Heart right ventricle (tissue), 16 donors: ENCODE measurements at regions not wholly inside any gene's neighbourhood (a gene's known extent, or its start where the extent isn't known, plus 50 kb on each side); places are given as distances from the start of the nearest gene placed in this dataset.

ENCODE experiments used
- ATAC-seq, 8 donors: fragments of 200-7000 bp; cut with Tn5 transposase; one replicate each; pipeline ENCODE4 v1.9.1; 2020; ENCODE audit warnings: mild to moderate bottlenecking in 8 of 8, moderate library complexity in 8 of 8, moderate number of reproducible peaks in 1 of 8
- DNase-seq, 2 donors: peaks; one replicate each; pipeline ENCODE4 v3.0.0-alpha.2; 2020
- H3K27ac ChIP-seq, 10 donors: fragments of 200-600 bp; sonication (generic) in 2 of 10; one replicate each; pipeline versions ENCODE4 v1.5.0 to v1.8.0; 2020 to 2022; ENCODE audit warnings: mild to moderate bottlenecking in 3 of 10
- H3K27me3 ChIP-seq, 7 donors: fragments of 200-600 bp; one replicate each; pipeline ENCODE4 v1.8.0; 2021 to 2022; ENCODE audit warnings: mild to moderate bottlenecking in 2 of 7
- H3K36me3 ChIP-seq, 9 donors: fragments of 200-600 bp; sonication (generic) in 1 of 9; one replicate each; pipeline versions ENCODE4 v1.5.0 to v1.8.0; 2020 to 2022; ENCODE audit warnings: mild to moderate bottlenecking in 2 of 9
- H3K4me1 ChIP-seq, 9 donors: fragments of 200-600 bp; sonication (generic) in 1 of 9; one replicate each; pipeline versions ENCODE4 v1.5.0 to v1.8.0; 2020 to 2022; ENCODE audit warnings: mild to moderate bottlenecking in 4 of 9
- H3K4me3 ChIP-seq, 10 donors: fragments of 200-600 bp; sonication (generic) in 2 of 10; one replicate each; pipeline versions ENCODE4 v1.5.0 to v1.8.0; 2020 to 2022; ENCODE audit warnings: mild to moderate bottlenecking in 7 of 10, moderate library complexity in 2 of 10
- H3K9me3 ChIP-seq, 11 donors: fragments of 200-600 bp in 10 of 11; sonication (generic) in 2 of 11; one replicate each; pipeline versions ENCODE4 v1.5.0 to v1.8.0; 2013 to 2022; ENCODE audit warnings: mild to moderate bottlenecking in 2 of 11, control low read depth in 1 of 11, moderate library complexity in 1 of 11
- CTCF ChIP-seq, 9 donors: fragments of 200-600 bp; sonication (generic) in 2 of 9; IDR thresholded peaks; one replicate each; pipeline versions ENCODE4 v1.5.0 to v1.8.0; 2021 to 2022; ENCODE audit warnings: antibody characterized with exemption in 9 of 9, mild to moderate bottlenecking in 5 of 9, moderate library complexity in 1 of 9
- WGBS, 2 donors: extraction: QIAGEN DNeasy Blood & Tissue Kit; methylation state at CpG; one replicate each; pipeline ENCODE4 v1.1.7; 2013; ENCODE audit warnings: inconsistent platforms in 1 of 2; 5-methylcytosine and 5-hydroxymethylcytosine counted together
- intact Hi-C, 10 donors: fragments of 100-400 bp; cut with DNase I; formaldehyde crosslinking; loops; one replicate each; pipeline versions ENCODE4 v1.11.1 to v1.14.2; 2022
- donor health status: Arrhythmogenic right ventricular cardiomyopathy.
- donor health status: ischemic (EF 13 %, LVEDD 7.1; RV severe dilation, severe dysfunction).
- donor health status: healthy with polysubstance abuse.
- donor health status: DM: no; HTN: yes; CAD: no.
- donor health status: DM: no; HTN: no; CAD: no.
- donor health status: ischemic (EF 25% LVEDD 6.9; RV normal size, moderate dysfunction).
- donor health status: ischemic (EF 25% LVEDD 5.7; RV mildly dilated, moderate dysfunction).
- donor health status: healthy.
- donor health status: DM: yes; HTN: yes; CAD: no.
- donor health status: Ischemic cardiomyopathy.
- donor health status: ischemic (EF 35%, LVEDD 5.7; RV mildly dilated, moderate dysfunction).
- donor health status: nonischemic (EF 11% LVEDD 7.7; RV severe dilation, severe dysfunction).
- donor health status: DM: yes; HTN: yes; CAD: no.
- donor health status: PGD.
- donor health status: ischemic (EF 29% LVEDD 5.4; RV normal size, mild dysfunction).
- donor health status: nonischemic (EF 23%, LVEDD 6.1; RV moderate dilation, normal function).

GRCh38 chr10:6751363-6751762 is 171.3 kb upstream of the PRKCQ start:
- DNase-seq (no peak), ATAC-seq (no peak)
- Histone ChIP-seq H3K36me3 (no peaks in the 10 kb centered on the region), H3K27me3 (peaks cover 0 to 7% (median 0%) of the 10 kb centered on the region in 7 donors), H3K4me3 (no peak overlapping the region), H3K4me1 (no peaks in the 10 kb centered on the region), H3K9me3 (no peaks in the 10 kb centered on the region), H3K27ac (no peak overlapping the region)
- intact Hi-C loops: no loop called here
- no peak for TF ChIP-seq CTCF (IDR thresholded peaks at IDR 0.05)
- 82 to 87% methylated on average over 4 of the region's 4 CpGs for WGBS, 2 donors

GRCh38 chr10:6748981-6749635 is 169.0 kb upstream of the PRKCQ start:
- Histone ChIP-seq H3K36me3 (no peaks in the 10 kb centered on the region), H3K27me3 (peaks cover 0 to 7% (median 0%) of the 10 kb centered on the region in 7 donors), H3K9me3 (no peaks in the 10 kb centered on the region), H3K27ac (no peak overlapping the region), H3K4me3 (no peak overlapping the region), H3K4me1 (no peaks in the 10 kb centered on the region)
- intact Hi-C loops: no loop called here
- DNase-seq (no peak), ATAC-seq (peak in 2 of 8 donors; percentile 54 to 79)
- 46 to 57% methylated on average over 5 of the region's 5 CpGs for WGBS, 2 donors
- no peak for TF ChIP-seq CTCF (IDR thresholded peaks at IDR 0.05)

- H3K36me3 ChIP-seq: no peaks in the 10 kb centered on the region
- no peak for ATAC-seq
- no peak overlapping the region for H3K27ac ChIP-seq
- intact Hi-C loops: no loop called here
- no peaks in the 10 kb centered on the region for H3K4me1 ChIP-seq
- no peak for TF ChIP-seq CTCF (IDR thresholded peaks at IDR 0.05)
- WGBS, 2 donors: 88 to 94% methylated on average over 3 of the region's 3 CpGs
- H3K27me3 ChIP-seq: no peaks in the 10 kb centered on the region
- H3K9me3 ChIP-seq: no peaks in the 10 kb centered on the region
- no peak overlapping the region for H3K4me3 ChIP-seq
- no peak for DNase-seq
Observed at GRCh38 chr10:6748029-6748428, 168.0 kb upstream of the PRKCQ start.

- ATAC-seq: no peak
Observed at GRCh38 chr10:6746782-6747181, 166.7 kb upstream of the PRKCQ start.

More at GRCh38 chr10:6746782-6747181, 166.7 kb upstream of the PRKCQ start:
- WGBS, 2 donors: 84 to 86% methylated on average over 5 of the region's 5 CpGs
- DNase-seq: no peak
- intact Hi-C loops: no loop called here
- no peaks in the 10 kb centered on the region for H3K9me3 ChIP-seq
- no peak overlapping the region for H3K27ac ChIP-seq
- H3K4me3 ChIP-seq: no peak overlapping the region
- H3K4me1 ChIP-seq: peaks cover 0 to 2% (median 0%) of the 10 kb centered on the region in 9 donors
- TF ChIP-seq CTCF (IDR thresholded peaks at IDR 0.05): no peak
- no peaks in the 10 kb centered on the region for H3K27me3 ChIP-seq
- H3K36me3 ChIP-seq: no peaks in the 10 kb centered on the region
